H7 (cell line): ENCODE measurements at regions not wholly inside any gene's neighbourhood (a gene's known extent, or its start where the extent isn't known, plus 50 kb on each side); places are given as distances from the start of the nearest gene placed in this dataset.

Source experiments
- DNase-seq: peaks from one replicate; pipeline ENCODE4 v3.0.0; 2012
- H3K27me3 ChIP-seq: 2 replicates; pipeline ENCODE4 v1.6.0; 2011; ENCODE audit warnings: mild to moderate bottlenecking, low read length; ENCODE audit not compliant: control insufficient read depth, insufficient read depth
- H3K36me3 ChIP-seq: replicated peaks from 2 replicates; pipeline ENCODE4 v1.5.1; 2011; ENCODE audit warnings: low read length; ENCODE audit not compliant: control insufficient read depth, insufficient read depth
- H3K4me3 ChIP-seq: 2 replicates; pipeline ENCODE4 v1.5.1; 2011; ENCODE audit warnings: low read depth, mild to moderate bottlenecking, control low read depth, low read length, moderate library complexity; ENCODE audit not compliant: insufficient read depth

GRCh38 chr2:59046401-59047372 lies 805.6 kb upstream of the FANCL start:
- Histone ChIP-seq H3K36me3 (no peaks in the 10 kb centered on the region), H3K4me3 (no peak overlapping the region), H3K27me3 (no peaks in the 10 kb centered on the region)
- no peak for DNase-seq

- no peak for DNase-seq
- Histone ChIP-seq H3K4me3 (no peak overlapping the region), H3K36me3 (no peaks in the 10 kb centered on the region), H3K27me3 (no peaks in the 10 kb centered on the region)
Observed at GRCh38 chr2:59044736-59045135, 803.6 kb upstream of the FANCL start.

- DNase-seq: no peak
- H3K36me3 ChIP-seq: no peaks in the 10 kb centered on the region
- H3K4me3 ChIP-seq: no peak overlapping the region
- H3K27me3 ChIP-seq: no peaks in the 10 kb centered on the region
Observed at GRCh38 chr2:59041139-59041538, 800.0 kb upstream of the FANCL start.

- no peak overlapping the region for H3K4me3 ChIP-seq
- no peaks in the 10 kb centered on the region for H3K36me3 ChIP-seq
- no peaks in the 10 kb centered on the region for H3K27me3 ChIP-seq
- DNase-seq: no peak
Observed at GRCh38 chr2:59034837-59035236, 793.7 kb upstream of the FANCL start.

- Histone ChIP-seq H3K27me3 (no peaks in the 10 kb centered on the region), H3K4me3 (no peak overlapping the region), H3K36me3 (no peaks in the 10 kb centered on the region)
- no peak for DNase-seq
Observed at GRCh38 chr2:59034106-59034505, 793.0 kb upstream of the FANCL start.

- DNase-seq: no peak
- no peaks in the 10 kb centered on the region for H3K27me3 ChIP-seq
- no peaks in the 10 kb centered on the region for H3K36me3 ChIP-seq
- H3K4me3 ChIP-seq: no peak overlapping the region
Observed at GRCh38 chr2:59033661-59034060, 792.5 kb upstream of the FANCL start.

- Histone ChIP-seq H3K36me3 (no peaks in the 10 kb centered on the region), H3K4me3 (no peak overlapping the region), H3K27me3 (no peaks in the 10 kb centered on the region)
- DNase-seq: no peak
Observed at GRCh38 chr2:59032499-59032898, 791.4 kb upstream of the FANCL start.

GRCh38 chr2:59029058-59029457 lies 787.9 kb upstream of the FANCL start:
- no peak for DNase-seq
- H3K4me3 ChIP-seq: no peak overlapping the region
- H3K27me3 ChIP-seq: no peaks in the 10 kb centered on the region
- no peaks in the 10 kb centered on the region for H3K36me3 ChIP-seq

GRCh38 chr2:59027320-59027719 lies 786.2 kb upstream of the FANCL start:
- Histone ChIP-seq H3K36me3 (no peaks in the 10 kb centered on the region), H3K27me3 (no peaks in the 10 kb centered on the region), H3K4me3 (no peak overlapping the region)
- no peak for DNase-seq

GRCh38 chr2:59025157-59025757 lies 784.1 kb upstream of the FANCL start:
- Histone ChIP-seq H3K4me3 (no peak overlapping the region), H3K27me3 (no peaks in the 10 kb centered on the region), H3K36me3 (no peaks in the 10 kb centered on the region)
- DNase-seq: peak; percentile 54

- H3K36me3 ChIP-seq: no peaks in the 10 kb centered on the region
- DNase-seq: no peak
- no peak overlapping the region for H3K4me3 ChIP-seq
Observed at GRCh38 chr2:59021786-59022185, 780.7 kb upstream of the FANCL start.

GRCh38 chr2:59019566-59020159 lies 778.5 kb upstream of the FANCL start:
- Histone ChIP-seq H3K36me3 (no peaks in the 10 kb centered on the region), H3K4me3 (no peak overlapping the region), H3K27me3 (no peaks in the 10 kb centered on the region)
- no peak for DNase-seq

More at GRCh38 chr2:59021786-59022185, 780.7 kb upstream of the FANCL start:
- no peaks in the 10 kb centered on the region for H3K27me3 ChIP-seq

- Histone ChIP-seq H3K27me3 (no peaks in the 10 kb centered on the region), H3K4me3 (no peak overlapping the region), H3K36me3 (no peaks in the 10 kb centered on the region)
- DNase-seq: no peak
Observed at GRCh38 chr2:59018737-59019136, 777.6 kb upstream of the FANCL start.

- H3K27me3 ChIP-seq: no peaks in the 10 kb centered on the region
- H3K36me3 ChIP-seq: no peaks in the 10 kb centered on the region
- no peak overlapping the region for H3K4me3 ChIP-seq
- no peak for DNase-seq
Observed at GRCh38 chr2:59015027-59015426, 773.9 kb upstream of the FANCL start.

GRCh38 chr2:59012971-59013370 lies 771.8 kb upstream of the FANCL start:
- H3K36me3 ChIP-seq: no peaks in the 10 kb centered on the region
- DNase-seq: no peak

More at GRCh38 chr2:59012971-59013370, 771.8 kb upstream of the FANCL start:
- no peaks in the 10 kb centered on the region for H3K27me3 ChIP-seq
- H3K4me3 ChIP-seq: no peak overlapping the region
